NCI-H524 treated with DMSO at 0.1 percent for 48 hours (cell line): ENCODE measurements at regions not wholly inside any gene's neighbourhood (a gene's known extent, or its start where the extent isn't known, plus 50 kb on each side); places are given as distances from the start of the nearest gene placed in this dataset.
"Not testable (repeated sequence)": the region's sequence is repeated elsewhere in the genome, so short reads cannot be mapped to it uniquely, and the experiment has no call there.

ENCODE experiments used
- DNase-seq: peaks from one replicate; lab custom pipeline; 2025; lab: John Stamatoyannopoulos, UW

DNA sequence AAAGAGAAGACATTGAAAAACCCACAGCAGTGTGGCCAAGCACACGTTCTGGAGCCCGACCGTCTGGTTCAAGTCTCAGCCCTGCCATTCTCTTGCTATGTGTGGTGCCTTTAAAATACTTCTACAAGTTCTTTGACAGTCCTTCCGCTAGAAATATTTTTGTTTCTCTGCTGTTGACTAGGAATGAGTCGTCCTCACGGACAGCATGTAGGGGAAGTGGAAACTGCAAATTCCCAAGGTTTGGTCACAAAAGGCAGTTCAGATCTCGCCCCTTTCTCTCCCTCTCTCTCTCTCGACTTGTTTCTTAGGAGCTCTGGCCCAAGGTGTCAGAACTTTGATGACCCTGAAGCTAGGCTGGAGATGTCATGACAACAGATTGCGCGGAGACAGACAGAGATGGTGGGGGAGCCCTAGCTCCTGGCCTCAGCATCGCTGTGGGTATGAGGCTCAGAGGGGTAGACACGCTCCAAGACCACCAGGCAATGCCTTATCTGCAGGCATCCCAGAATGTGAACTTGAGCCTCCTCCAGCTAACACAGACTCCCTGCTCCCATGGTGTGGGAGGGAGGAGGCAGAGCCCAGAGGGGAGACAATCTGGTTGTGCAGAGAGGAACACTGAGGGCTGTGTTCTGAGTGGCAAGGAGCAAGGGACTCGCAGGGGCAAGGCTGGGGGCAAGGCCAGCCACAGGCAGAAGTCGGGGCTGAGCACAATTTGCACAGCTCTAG is 368.9 kb upstream of the SULF2 start:
- no peak for DNase-seq

DNA sequence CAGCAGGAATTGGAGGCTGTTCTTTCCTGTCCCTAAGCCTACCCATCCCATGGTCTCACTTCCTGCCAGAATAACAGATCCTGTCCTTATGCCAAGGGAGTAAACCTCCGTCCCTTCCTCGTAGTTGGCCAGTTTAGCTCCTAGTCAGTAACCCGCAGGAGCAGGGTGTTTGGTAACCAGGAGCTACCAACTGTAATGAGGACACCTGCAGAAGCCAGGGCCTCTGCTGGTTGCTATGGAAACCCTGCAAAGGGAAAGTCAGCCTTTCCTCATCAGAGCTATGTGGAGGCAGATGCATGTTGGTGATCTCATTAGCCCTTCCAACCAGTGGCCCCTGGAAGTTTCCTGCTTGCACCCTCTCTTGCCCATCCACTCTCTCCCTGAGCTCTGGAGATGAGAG is 368.2 kb upstream of the SULF2 start:
- peak; percentile 49 for DNase-seq

DNA sequence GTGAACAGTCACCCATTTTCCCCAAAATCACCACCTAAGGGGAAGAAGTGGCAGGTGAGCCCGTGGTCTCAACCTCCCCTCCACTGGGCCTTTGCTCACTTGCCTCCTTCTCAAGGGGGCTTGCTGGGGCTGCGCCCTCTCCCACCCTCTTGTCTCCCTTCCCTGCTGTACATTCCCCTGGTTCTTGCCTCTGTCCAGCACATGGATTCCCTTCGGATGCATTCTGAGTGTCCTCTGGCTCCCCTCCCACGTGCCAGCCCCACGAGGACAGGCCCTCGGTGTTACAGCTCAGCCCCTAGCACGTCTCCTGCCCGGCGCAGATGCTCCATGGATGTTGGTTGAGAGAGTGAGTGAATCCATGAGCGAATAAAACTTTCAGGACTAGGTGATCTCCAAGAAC is 367.8 kb upstream of the SULF2 start:
- DNase-seq = no peak

DNA sequence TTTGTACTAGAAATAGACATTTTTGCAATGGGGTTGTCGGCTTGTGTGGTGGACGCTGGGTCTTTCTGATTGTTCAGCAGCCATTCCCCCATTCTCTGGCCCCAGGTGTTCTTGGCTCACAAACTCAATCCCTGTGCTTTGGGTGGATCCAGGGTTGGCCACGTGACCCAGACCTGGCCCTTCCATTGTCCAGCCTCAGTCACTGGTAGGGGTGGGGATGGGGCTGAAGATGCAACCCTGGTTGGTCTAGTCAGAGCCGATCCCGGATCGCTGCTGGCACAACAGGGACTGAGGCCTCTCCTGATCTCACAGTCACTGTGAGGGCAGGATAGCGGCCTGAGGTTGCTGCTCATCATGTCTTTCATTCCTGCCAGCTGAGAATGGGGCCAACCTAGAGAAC is 365.3 kb upstream of the SULF2 start:
- DNase-seq = no peak

DNA sequence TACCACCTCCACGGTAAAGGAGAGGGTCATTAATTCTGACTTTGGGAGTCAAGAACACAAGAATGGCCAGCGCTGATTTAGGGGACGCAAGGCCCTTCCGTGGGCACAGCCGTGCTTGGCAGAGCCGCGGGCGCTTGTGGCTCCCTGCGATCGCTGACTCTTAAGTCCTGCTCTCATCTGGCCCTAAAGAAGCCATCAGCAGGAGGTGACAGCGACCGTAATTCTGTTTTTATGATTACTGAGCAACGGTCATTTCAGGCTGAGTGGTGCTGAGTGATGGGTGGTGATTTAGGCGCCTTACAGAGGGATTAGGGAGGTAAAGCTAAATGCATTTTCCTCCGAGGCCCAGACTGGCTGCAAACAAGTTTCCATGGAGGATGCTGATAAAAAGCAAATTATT is 364.6 kb upstream of the SULF2 start:
- peak; percentile 65 for DNase-seq

DNA sequence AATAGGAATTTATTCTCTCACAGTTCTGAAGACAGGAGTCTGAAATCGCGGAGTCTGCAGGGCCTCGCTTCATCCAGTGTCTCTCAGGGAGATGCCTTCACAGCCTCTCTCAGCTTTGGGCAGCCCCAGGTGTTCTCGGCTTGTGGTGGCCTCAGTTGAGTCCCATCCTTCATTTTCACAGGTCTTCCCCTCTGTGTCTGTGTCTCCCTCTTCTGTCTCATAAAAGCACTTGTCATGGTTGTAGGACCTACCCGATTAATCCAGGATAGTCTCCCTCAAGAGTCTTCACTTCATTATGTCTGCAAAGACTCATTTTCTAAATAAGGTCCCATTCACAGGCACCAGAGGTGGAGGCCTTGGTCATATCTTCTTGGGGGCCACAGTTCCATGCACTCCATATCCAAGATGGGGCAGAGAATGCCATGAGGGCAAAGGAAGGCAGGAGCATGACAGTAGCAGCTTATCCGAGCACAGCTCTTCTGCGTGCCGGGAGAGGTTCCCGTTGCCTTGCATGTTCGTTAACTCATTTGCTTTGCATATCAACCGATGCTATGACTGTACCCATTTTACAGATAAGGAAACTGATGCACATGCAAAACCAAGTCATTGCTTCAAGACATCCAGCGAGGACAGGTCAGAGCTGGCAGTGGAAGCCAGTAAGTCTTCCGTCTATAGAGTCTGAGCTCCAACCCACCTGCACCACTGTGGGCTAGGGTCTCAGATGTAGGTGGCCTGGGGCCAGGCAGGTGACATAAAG is 363.8 kb upstream of the SULF2 start:
- DNase-seq = no peak

DNA sequence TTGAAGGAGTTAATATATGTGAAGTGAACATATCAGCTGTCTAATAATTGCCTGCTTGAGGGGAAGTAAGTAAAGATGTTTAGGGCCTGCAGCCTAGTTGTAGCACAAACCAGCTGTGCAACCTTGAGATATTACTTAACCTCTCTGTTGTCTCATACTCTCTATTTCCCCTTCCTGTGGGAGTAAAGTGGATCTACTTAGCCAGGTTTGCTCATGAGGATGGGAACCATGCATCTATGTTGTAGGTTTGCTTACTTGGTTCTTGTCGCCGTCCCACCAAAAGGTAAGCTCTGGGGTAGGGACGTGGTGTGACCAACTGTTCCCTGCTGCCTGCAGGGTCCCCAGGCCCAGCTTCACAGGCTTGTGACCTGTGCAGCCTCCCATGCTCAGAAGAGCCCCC is 362.7 kb upstream of the SULF2 start:
- no peak for DNase-seq

DNA sequence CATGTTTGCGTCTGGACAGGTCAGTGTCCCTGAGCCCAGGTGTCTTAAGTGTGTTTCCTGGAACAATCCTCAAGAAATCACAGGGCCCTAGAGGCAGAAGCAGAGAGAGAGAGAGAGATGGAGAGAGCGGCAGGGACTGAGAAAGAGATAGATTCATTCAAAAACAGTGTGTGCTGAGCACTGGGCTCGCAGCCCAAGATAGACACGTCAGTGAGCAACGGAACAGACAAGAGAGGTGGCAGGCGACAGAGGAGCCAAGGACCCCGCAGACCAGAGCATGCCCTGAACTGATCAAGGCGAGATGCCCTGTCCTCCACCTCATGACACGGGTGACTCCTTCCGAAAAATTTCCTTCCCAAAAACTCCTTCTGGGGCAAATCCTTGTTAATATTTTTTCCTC is 362.0 kb upstream of the SULF2 start:
- no peak for DNase-seq

DNA sequence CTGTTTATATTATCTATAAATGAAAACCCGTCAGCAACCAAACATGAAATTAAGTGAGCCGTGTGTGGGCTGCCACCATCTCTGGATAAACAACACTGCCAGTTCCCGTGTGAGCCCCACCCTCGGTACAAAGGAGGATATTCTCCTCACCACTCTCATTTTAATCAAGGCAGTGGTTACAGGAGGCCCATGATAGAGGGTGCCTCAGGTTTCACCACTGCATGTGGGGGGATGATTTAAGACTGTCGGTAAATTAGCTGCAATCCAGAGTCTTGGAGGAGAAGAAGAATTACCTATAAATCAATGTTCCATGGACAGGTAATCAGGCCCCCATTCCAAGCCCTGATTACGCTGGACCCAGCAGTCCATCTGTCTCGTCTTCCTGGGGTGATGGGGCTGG is 361.6 kb upstream of the SULF2 start:
- no peak for DNase-seq

DNA sequence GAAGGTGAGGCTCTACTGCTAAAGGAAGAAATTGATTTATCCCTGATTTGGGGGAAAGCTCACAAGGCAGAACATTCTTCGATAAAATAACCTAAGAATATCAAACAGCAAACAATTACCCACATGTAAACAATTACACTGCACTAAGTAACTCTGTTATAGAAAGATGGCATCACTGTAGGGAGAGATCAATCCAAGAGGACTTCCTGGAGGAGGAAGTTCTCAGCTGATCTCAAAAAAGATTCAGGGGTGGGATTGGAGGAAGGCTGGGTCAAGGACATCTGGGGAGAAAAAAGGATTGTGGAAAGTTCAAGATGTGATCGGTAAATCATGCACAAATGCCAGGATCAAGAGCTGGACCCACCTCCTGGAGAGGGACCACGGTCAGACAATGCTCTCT is 361.0 kb upstream of the SULF2 start:
- DNase-seq = no peak

DNA sequence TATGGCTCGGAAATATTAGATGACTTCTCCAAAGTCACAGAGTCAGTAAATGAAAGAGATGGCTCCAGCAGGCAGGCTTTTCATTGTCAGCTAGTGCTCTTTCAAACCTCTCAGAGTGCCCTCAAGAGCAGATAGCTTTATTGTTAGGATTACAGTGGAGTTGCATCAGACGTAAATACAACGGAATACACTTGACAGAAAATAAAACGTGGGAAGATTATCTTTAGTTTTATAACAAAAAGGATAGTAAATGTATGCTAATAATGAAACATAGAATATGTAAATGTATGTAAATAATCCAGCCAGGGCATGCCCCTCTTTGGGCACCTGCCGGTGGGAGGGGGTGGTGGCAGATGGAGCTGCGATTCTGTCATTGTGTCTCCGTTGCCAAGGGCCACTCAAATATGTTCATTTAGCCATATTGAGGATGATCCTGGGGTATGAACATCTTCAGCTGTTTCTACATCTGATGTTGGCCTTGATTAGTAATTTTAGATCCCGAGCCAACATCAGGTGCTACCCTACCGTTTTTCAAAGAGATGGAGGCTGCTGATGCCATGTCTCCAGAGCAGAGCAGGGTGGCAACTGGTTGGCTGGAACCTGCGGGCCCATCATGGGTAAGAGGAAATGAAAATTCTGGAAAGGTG is 358.3 kb upstream of the SULF2 start:
- peak; percentile 87 for DNase-seq

DNA sequence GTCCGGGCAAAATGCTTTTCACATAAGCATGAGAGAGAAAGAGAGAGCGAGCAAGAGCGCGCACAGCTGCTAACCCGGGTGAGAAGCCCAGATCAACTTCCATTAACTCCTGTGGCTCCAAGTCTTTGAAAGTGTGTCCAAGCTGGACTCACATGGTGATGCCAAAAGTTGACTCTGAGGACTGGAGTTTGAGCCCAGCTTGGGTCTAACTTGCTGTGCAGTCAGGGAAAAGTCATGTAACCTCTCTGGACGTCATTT is 357.2 kb upstream of the SULF2 start:
- peak; percentile 23 for DNase-seq

DNA sequence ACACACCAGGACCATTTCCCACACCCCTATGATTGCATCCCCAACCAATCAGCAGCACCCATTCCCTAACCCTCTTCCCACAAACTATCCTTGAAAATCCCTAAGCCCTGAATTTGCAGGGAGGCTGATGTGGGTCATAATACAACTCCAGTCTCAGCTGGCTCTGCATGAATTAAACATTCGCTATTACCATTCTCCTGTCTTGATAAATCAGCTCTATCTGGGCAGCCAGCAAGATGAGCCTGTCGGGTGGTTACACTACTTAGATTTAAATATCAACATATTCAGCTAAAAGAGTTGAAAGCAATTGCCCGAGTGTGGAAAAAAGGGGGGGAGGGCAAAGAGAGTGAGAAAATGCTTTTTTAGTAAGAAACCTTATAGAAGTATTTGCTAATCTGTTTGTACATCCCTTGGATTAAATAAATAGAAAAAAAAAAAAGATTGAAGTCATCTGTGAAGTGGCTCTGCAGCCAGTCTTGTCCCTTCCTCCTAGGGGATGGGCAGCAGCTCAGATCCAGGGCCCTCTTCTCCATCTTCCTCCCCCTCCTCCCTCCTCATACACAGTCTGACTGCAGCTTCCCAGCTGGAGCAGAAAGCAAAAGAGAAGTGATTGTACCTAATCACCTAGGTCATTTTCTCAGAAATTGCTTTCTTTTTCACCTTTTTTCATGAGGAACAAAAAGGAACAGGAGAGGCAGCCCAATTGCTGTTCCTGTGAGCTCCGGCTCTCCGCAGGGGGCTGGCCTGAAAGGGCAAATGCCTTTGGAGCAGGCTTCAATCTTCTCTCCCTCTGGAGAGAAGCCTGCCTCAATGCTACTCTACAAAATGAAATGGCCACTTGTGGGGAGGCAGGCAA is 356.6 kb upstream of the SULF2 start:
- DNase-seq = no peak

DNA sequence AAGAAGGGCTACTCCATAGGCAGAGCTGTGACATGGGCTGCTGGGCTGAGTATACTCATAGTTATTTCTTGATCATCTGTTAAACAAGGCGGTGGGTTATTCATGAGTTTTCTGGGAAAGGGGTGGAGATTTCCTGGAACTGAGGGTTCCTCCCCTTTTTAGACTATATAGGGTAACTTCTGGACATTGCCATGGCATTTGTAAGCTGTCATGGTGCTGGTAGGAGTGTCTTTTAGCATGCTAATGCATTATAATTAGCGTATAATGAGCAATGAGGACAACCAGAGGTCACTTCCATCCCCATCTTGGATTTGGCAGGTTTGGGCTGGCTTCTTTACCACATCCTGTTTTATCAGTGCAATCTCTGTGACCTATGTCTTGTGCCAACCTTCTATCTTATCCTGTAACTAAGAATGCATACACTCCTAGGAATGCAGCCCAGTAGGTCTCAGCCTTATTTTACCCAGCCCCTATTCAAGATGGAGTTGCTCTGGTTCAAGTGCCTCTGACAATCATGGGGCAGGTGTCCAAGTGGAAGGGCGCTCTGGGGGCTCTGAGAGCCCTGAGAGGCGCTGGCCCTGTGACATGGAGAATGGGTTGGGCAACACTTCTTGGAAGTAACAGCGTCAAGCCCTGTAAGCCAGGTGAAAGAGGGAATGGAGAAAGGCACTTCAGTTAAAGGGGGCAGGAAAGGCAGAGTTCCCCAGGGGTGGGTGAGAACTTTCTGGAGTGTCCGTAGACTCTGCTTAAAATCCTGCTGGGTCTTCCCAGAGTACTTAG is 354.2 kb upstream of the SULF2 start:
- no peak for DNase-seq

DNA sequence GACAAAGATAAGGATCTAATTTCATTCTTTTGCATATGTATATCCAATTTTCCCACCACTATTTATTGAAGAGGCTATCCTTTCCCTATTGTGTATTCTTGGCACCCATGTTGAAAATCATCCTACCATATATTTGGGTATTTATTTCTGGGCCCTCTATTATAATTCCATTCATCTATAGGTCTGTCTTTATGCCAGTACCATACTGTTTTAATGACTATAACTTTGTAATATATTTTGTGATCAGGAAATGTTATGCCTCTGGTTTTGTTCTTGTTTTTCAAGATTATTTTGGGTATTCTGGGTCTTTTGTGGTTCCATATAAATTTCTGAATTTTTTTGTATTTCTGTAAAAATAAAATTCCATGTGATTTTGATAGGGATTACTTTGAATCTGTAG is 347.6 kb upstream of the SULF2 start:
- no peak for DNase-seq

DNA sequence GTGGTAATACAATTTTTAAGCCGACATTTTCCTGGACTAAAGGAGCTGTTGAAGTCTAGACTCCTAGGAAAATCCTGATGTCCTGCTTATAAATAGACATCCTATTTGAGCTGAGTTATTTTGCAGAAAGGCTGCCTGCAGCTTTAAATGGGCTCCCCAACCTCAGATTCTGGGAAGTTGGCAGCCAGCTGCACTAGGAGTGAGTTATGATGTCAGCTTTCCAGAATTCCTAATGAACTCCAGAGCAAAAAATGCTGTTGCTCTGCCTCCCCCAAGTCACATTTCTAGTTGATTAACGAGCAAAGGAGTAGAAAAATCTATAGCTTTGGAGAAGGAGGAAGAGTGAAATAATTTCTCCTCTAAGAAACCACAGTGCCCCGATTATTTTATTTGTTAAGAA is 346.3 kb upstream of the SULF2 start:
- no peak for DNase-seq

DNA sequence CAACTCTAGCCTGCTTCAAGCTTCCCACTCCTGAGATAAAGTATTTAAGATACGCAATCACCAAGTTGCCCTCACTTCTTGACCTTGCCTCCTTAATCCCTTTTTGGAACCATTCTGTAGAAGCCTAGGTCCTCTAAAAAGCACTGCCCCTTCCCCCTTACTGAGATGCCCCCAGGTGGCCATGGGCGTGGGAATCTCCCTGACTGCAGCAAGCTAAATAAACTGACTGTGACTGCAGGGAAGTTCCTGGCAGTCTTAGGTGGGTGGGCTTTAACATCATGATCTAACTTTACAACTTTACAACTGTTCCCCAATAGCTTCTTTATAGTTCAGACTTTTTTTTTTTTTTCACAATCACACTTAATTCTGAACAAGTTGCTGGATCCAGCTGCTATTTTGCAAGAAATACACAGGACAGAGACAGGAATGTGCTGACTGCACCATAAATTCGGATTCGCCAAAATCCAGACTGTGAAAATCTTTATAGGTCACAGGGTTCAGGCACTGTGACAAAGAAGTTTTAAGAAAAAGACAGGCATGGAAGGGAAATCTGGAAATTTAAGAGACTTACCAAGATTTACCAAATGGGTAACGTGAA is 344.2 kb upstream of the SULF2 start:
- DNase-seq = no peak

DNA sequence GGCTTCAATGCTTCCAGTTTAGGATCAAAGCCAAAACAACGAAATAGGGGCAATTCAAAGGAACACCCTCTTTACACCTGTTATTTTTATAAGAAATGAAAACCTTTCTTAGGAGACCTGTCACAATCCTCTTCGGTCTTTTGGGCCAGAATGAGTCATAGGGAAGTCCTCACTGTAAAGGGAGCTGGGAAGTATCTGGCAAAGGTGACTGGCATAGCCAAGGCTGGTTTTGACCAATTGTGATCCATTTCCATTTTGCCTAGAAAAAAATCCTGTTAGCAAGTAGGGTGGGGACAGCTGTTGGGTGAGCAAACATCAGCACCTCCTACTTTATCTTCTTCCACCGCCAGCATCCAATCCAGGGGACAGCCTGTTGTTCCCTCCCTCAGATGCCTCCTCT is 343.2 kb upstream of the SULF2 start:
- no peak for DNase-seq

DNA sequence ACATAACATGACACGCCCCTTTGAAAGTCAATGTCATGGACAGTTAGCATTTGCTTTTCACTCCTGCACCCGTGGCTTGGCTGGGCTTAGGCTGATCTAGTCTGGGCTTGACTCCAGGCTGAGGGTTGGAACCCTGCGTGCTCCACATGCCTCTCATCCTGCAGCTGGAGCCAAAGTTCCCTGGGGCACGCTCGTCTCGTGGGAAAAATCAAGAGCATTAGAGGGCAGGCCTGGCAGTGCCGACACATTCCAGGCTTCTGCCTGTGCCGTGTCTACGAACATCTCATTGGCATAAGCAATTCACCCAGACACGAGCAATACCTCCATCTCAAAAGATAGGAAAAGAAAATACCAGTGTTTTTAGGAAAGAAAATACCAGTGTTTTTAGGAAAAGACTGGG is 342.7 kb upstream of the SULF2 start:
- DNase-seq = not testable (repeated sequence)

DNA sequence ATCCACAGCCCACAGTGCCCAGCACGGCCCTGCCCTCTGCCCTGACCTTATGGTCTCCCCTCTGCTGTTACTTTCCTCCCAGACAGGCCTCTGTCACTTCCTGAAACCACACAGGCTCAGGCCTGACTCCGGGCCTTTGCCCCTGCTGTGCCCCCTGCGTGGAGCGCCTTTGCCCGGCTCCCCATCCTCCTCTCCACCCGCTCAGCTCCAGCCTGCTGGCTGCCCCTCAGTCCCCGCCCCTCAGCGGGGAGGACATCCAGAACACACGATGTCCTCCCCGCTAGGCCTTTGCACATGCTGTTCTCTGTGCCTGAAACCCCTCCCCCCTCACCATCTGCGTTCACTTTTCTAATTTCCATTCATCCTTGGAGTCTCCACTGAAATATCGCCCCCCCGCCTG is 341.9 kb upstream of the SULF2 start:
- DNase-seq = not testable (repeated sequence)

DNA sequence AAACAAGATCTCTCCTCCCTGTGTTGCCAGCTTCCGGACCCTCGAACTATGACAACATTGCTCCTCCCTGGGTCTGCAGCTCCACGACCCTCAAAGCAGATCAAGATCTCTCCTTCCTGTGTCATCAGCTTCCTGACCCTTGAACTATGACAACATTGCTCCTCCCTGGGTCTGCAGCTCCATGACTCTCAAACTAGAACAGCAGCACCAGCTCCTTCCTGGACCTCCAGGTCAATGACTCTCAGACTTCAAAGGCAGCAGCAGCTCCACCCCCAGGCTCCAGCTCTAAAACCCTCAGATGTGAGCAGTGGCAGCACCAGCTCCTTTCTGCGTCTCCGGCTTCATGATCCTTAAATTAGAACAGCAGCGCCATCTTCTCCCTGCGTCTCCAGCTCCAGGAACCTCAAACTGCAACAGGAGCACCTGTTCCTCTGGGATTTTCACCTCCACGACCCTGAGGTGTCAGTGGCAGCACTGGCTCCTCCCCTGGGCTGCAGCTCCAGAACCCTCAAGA is 341.0 kb upstream of the SULF2 start:
- no peak for DNase-seq
